OCI-LY1 (cell line): ENCODE measurements at regions not wholly inside any gene's neighbourhood (a gene's known extent, or its start where the extent isn't known, plus 50 kb on each side); places are given as distances from the start of the nearest gene placed in this dataset.

Source experiments
- EZH2 ChIP-seq: fragments of 200-600 bp; sonication (generic), shearing (Covaris generic); IDR thresholded peaks from 2 replicates; pipeline ENCODE4 v1.8.0; 2017; ENCODE audit warnings: borderline replicate concordance, mixed run types, mild to moderate bottlenecking, antibody characterized with exemption, low read length, moderate library complexity, mixed read lengths
- TF ChIP-seq, protein P1 (sequence below): fragments of 200-600 bp; sonication (generic), shearing (Covaris generic); IDR thresholded peaks from 2 replicates; pipeline ENCODE4 v1.5.1; 2017; ENCODE audit warnings: mild to moderate bottlenecking, antibody characterized with exemption, low read length, moderate library complexity, mixed read lengths

DNA sequence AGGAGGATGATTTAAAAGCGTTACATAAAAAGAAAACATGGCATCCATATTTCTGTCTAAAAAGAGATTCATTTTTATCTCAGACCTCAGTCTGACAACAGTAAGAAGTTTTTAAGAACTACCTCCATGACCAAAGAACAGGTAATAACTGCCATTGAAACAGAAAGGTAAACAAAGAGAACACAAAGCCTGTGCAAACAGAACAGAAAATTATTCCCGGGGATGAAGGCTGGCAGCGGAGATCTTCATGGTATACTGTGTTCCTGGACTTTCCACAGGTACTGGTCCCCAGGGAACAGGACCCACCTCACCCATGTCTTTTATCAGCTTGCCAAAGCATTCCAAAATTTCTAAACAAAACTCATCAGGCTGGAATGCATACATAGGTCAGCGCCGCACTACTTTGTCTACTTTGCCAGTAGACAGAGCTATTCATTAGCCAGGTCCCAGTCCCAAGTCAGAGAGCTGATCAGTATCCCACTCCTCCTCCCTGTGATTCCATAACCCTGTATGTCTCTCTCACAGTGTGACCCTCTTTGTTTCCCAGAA lies 277.3 kb downstream of the MBD2 start:
- TF ChIP-seq, protein P1, sequence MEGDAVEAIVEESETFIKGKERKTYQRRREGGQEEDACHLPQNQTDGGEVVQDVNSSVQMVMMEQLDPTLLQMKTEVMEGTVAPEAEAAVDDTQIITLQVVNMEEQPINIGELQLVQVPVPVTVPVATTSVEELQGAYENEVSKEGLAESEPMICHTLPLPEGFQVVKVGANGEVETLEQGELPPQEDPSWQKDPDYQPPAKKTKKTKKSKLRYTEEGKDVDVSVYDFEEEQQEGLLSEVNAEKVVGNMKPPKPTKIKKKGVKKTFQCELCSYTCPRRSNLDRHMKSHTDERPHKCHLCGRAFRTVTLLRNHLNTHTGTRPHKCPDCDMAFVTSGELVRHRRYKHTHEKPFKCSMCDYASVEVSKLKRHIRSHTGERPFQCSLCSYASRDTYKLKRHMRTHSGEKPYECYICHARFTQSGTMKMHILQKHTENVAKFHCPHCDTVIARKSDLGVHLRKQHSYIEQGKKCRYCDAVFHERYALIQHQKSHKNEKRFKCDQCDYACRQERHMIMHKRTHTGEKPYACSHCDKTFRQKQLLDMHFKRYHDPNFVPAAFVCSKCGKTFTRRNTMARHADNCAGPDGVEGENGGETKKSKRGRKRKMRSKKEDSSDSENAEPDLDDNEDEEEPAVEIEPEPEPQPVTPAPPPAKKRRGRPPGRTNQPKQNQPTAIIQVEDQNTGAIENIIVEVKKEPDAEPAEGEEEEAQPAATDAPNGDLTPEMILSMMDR: no peak
- TF ChIP-seq EZH2: no peak
